ENCODE measurements at regions not wholly inside any gene's neighbourhood (a gene's known extent, or its start where the extent isn't known, plus 50 kb on each side); places are given as distances from the start of the nearest gene placed in this dataset.

- TF ChIP-seq, protein P1, sequence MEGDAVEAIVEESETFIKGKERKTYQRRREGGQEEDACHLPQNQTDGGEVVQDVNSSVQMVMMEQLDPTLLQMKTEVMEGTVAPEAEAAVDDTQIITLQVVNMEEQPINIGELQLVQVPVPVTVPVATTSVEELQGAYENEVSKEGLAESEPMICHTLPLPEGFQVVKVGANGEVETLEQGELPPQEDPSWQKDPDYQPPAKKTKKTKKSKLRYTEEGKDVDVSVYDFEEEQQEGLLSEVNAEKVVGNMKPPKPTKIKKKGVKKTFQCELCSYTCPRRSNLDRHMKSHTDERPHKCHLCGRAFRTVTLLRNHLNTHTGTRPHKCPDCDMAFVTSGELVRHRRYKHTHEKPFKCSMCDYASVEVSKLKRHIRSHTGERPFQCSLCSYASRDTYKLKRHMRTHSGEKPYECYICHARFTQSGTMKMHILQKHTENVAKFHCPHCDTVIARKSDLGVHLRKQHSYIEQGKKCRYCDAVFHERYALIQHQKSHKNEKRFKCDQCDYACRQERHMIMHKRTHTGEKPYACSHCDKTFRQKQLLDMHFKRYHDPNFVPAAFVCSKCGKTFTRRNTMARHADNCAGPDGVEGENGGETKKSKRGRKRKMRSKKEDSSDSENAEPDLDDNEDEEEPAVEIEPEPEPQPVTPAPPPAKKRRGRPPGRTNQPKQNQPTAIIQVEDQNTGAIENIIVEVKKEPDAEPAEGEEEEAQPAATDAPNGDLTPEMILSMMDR (IDR thresholded peaks at IDR 0.05; ENCODE audit: insufficient read depth, low read length, poor library complexity, severe bottlenecking) = no peak
- no peak for TF ChIP-seq EZH2phosphoT487 (conservative IDR thresholded peaks at IDR 0.05; ENCODE audit: low read length)
These were observed 56.4 kb upstream of the RNU6-8 start for GRCh38 chr14:32259368-32260013.
